MM.1S (cell line): ENCODE measurements at regions not wholly inside any gene's neighbourhood (a gene's known extent, or its start where the extent isn't known, plus 50 kb on each side); places are given as distances from the start of the nearest gene placed in this dataset.

ENCODE experiments used
- DNase-seq: peaks from one replicate; pipeline ENCODE4 v3.0.0-alpha.2; 2015
- H2AFZ ChIP-seq: fragments of 300-600 bp; sonication (generic); 2 replicates; pipeline ENCODE4 v1.6.0; 2016; ENCODE audit warnings: antibody characterized with exemption, low read length
- H3F3A ChIP-seq: fragments of 300-600 bp; sonication (generic); 2 replicates; pipeline ENCODE4 v1.6.1; 2016; ENCODE audit warnings: mild to moderate bottlenecking, antibody characterized with exemption, low read length, moderate library complexity, mixed read lengths; ENCODE audit not compliant: insufficient read depth
- H3K27ac ChIP-seq: fragments of 300-600 bp; sonication (generic); 2 replicates; pipeline ENCODE4 v1.5.1; 2016; ENCODE audit warnings: mild to moderate bottlenecking, low read length
- H3K27me3 ChIP-seq: fragments of 300-600 bp; sonication (generic); replicated peaks from 2 replicates; pipeline ENCODE4 v1.6.0; 2016; ENCODE audit warnings: low read length; ENCODE audit not compliant: insufficient read depth
- H3K36me3 ChIP-seq: fragments of 300-600 bp; sonication (generic); replicated peaks from 2 replicates; pipeline ENCODE4 v1.6.1; 2016; ENCODE audit warnings: mild to moderate bottlenecking, low read length, mixed read lengths; ENCODE audit not compliant: insufficient read depth
- H3K4me1 ChIP-seq: fragments of 300-600 bp; sonication (generic); 2 replicates; pipeline ENCODE4 v1.6.1; 2016; ENCODE audit warnings: low read length, mixed read lengths
- H3K4me2 ChIP-seq: fragments of 300-600 bp; sonication (generic); 2 replicates; pipeline ENCODE4 v1.6.0; 2016; ENCODE audit warnings: low read depth, low read length
- H3K4me3 ChIP-seq: fragments of 300-600 bp; sonication (generic); 2 replicates; pipeline ENCODE4 v1.5.1; 2016; ENCODE audit warnings: low read length, mixed read lengths
- H3K79me2 ChIP-seq: fragments of 300-600 bp; sonication (generic); 2 replicates; pipeline ENCODE4 v1.6.1; 2016; ENCODE audit warnings: mixed run types, low read length, mixed read lengths
- H3K9ac ChIP-seq: fragments of 300-600 bp; sonication (generic); 2 replicates; pipeline ENCODE4 v1.6.1; 2016; ENCODE audit warnings: low read length, mixed read lengths
- H3K9me2 ChIP-seq: fragments of 300-600 bp; sonication (generic); replicated peaks from 2 replicates; pipeline ENCODE4 v1.6.1; 2016; ENCODE audit warnings: mild to moderate bottlenecking, low read length, mixed read lengths; ENCODE audit not compliant: insufficient read depth
- H3K9me3 ChIP-seq: fragments of 300-600 bp; sonication (generic); replicated peaks from 2 replicates; pipeline ENCODE4 v1.6.1; 2016; ENCODE audit warnings: mild to moderate bottlenecking, low read length, mixed read lengths; ENCODE audit not compliant: insufficient read depth
- H4K20me1 ChIP-seq: fragments of 300-600 bp; sonication (generic); 2 replicates; pipeline ENCODE4 v1.6.1; 2016; ENCODE audit warnings: mild to moderate bottlenecking, low read length, moderate library complexity, mixed read lengths; ENCODE audit not compliant: insufficient read depth
- CTCF ChIP-seq: fragments of 300-600 bp; sonication (generic); IDR thresholded peaks from 2 replicates; pipeline ENCODE4 v1.5.1; 2016; ENCODE audit warnings: antibody characterized with exemption, low read length, mixed read lengths
- EZH2 ChIP-seq: fragments of 300-600 bp; sonication (generic); optimal IDR thresholded peaks from 2 replicates; pipeline ENCODE3; 2017; ENCODE audit warnings: low read depth, mild to moderate bottlenecking, antibody characterized with exemption, low read length, mixed read lengths
- EZH2phosphoT487 ChIP-seq: fragments of 300-600 bp; sonication (generic); IDR thresholded peaks from 2 replicates; pipeline ENCODE4 v1.6.1; 2018; ENCODE audit warnings: antibody characterized with exemption, low read length

GRCh38 chr6:82588020-82588419, 224.4 kb downstream of the TPBG start:
- Histone ChIP-seq H3F3A (no peaks in the 10 kb centered on the region), H3K27ac (no peak overlapping the region), H3K4me2 (no peak overlapping the region), H3K9me2 (no peaks in the 10 kb centered on the region), H3K36me3 (no peaks in the 10 kb centered on the region), H2AFZ (no peak overlapping the region), H3K27me3 (no peaks in the 10 kb centered on the region), H3K9me3 (no peaks in the 10 kb centered on the region), H3K4me1 (no peaks in the 10 kb centered on the region), H4K20me1 (no peaks in the 10 kb centered on the region), H3K9ac (no peak overlapping the region), H3K4me3 (no peak overlapping the region), H3K79me2 (no peaks in the 10 kb centered on the region)
- TF ChIP-seq CTCF (no peak), EZH2phosphoT487 (no peak), EZH2 (no peak)
- DNase-seq: no peak

DNA sequence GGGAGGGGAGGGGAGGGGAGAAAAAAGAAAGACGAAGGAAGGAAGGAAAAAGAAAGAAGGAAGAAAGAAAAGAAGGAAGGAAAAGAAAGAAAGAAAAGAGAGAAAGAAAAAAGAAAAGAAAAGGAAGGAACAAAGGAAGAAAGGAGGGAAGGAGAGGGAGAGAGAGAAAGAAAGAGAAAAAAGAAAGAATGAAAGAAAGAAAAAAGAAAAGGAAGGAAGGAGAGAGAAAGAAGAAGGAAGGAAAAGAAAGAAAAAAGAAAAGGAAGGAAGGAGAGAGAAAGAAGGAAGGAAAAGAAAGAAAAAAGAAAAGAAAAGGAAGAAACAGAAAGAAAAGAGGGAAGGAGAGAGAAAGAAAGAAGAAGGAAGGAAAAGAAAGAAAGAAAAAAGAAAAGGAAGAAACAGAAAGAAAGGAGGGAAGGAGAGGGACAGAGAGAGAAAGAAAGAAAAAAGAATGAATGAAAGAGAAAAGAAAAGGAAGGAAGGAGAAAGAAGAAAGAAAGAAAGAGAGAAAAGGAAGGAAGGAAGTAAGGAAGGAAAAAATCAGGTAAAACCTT, 225.3 kb downstream of the TPBG start:
- Histone ChIP-seq H3K9me3 (no peaks in the 10 kb centered on the region), H3F3A (no peaks in the 10 kb centered on the region), H3K4me1 (no peaks in the 10 kb centered on the region), H2AFZ (no peak overlapping the region), H3K36me3 (no peaks in the 10 kb centered on the region), H3K4me3 (no peak overlapping the region), H3K27me3 (no peaks in the 10 kb centered on the region), H3K9me2 (no peaks in the 10 kb centered on the region), H3K9ac (no peak overlapping the region), H3K79me2 (no peaks in the 10 kb centered on the region), H3K4me2 (no peak overlapping the region), H3K27ac (no peak overlapping the region), H4K20me1 (no peaks in the 10 kb centered on the region)
- no peak for DNase-seq
- TF ChIP-seq EZH2: no peak

DNA sequence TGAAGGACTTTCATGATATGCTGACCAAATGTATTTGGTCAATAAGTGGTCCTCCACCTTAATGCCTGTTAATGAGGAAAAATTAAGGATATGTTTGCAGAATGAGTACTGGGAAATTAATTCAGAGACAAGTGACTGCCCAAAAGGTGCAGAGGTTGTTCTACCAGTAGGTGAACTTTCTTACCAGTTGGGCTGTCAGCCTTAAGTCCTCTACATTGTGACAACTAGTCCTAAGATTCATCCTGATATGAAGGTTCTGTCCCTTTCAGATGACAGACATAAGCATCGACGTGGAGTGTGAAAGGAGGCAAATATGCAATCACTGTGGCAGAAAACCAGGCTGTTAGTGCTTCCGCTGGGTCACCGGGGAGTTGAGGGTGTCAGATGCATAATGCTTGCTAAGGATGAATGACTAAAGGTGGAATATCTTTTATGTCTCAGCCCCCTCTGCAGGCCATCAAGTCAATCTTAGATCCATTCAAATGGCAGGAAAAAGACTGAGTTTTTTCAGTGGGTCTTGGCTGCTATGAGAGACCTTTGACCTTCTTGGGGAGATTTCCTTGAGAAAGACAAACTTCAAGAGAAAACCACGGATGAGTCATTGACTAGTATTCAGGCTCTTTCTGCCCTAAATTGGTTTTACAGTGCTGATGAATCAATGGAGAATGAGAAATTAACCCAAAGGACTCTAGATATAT, 226.0 kb downstream of the TPBG start:
- TF ChIP-seq EZH2phosphoT487 (no peak), CTCF (peak; percentile 44), EZH2 (no peak)
- Histone ChIP-seq H3K9me2 (no peaks in the 10 kb centered on the region), H2AFZ (no peak overlapping the region)

DNA sequence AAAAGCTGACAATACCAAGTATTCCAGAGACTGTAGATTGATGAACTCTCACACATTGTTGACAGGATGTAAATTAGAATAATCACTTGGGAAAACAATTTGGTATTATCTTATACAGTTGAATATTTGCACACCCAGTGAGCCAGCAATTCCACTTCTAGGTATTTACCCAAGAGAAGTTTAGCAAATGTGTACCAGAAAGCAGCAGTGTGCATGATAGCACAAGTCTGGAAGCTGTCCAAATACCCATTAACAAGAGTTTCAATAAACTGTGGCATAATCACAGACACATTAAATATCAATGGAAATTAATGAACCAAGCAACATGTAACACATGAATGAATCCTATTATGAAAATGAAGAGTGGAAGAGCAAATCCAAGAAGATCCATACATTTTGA, 233.6 kb downstream of the TPBG start:
- Histone ChIP-seq H3K4me2 (no peak overlapping the region), H3K9me2 (no peaks in the 10 kb centered on the region), H3K4me1 (no peaks in the 10 kb centered on the region), H2AFZ (no peak overlapping the region), H3K27ac (no peak overlapping the region), H3K4me3 (no peak overlapping the region), H4K20me1 (no peaks in the 10 kb centered on the region), H3K9ac (no peak overlapping the region), H3K27me3 (no peaks in the 10 kb centered on the region), H3K36me3 (no peaks in the 10 kb centered on the region), H3F3A (no peaks in the 10 kb centered on the region), H3K79me2 (no peaks in the 10 kb centered on the region), H3K9me3 (no peaks in the 10 kb centered on the region)
- TF ChIP-seq EZH2phosphoT487: no peak
- no peak for TF ChIP-seq CTCF
- no peak for TF ChIP-seq EZH2
- DNase-seq: no peak

More for the DNA sequence above, 226.0 kb downstream of the TPBG start:
- Histone ChIP-seq H3K79me2 (no peaks in the 10 kb centered on the region), H4K20me1 (no peaks in the 10 kb centered on the region), H3K36me3 (no peaks in the 10 kb centered on the region), H3K9me3 (no peaks in the 10 kb centered on the region), H3K4me2 (no peak overlapping the region), H3K9ac (no peak overlapping the region), H3K27ac (no peak overlapping the region), H3F3A (no peaks in the 10 kb centered on the region), H3K27me3 (no peaks in the 10 kb centered on the region), H3K4me3 (no peak overlapping the region), H3K4me1 (no peaks in the 10 kb centered on the region)
- DNase-seq: peak; percentile 48
